Activated CD8-positive, alpha-beta memory T cell treated with anti-CD3 and anti-CD28 coated beads, Interleukin-2, amount 50 U/mL, for 48 hours (primary cell): ENCODE measurements at regions not wholly inside any gene's neighbourhood (a gene's known extent, or its start where the extent isn't known, plus 50 kb on each side); places are given as distances from the start of the nearest gene placed in this dataset.
"Not testable (repeated sequence)": the region's sequence is repeated elsewhere in the genome, so short reads cannot be mapped to it uniquely, and the experiment has no call there.

Source experiments
- DNase-seq: peaks from one replicate; pipeline ENCODE4 v3.0.0-alpha.2; 2020

GRCh38 chr7:42677751-42678699, 233.8 kb downstream of the C7orf25 start:
- DNase-seq = no peak

- DNase-seq = no peak
Measured at GRCh38 chr7:42674541-42674940, 237.3 kb downstream of the C7orf25 start.

- DNase-seq = no peak
Measured at GRCh38 chr7:42673951-42674350, 237.9 kb downstream of the C7orf25 start.

- DNase-seq = no peak
Measured at GRCh38 chr7:42672339-42672999, 239.4 kb downstream of the C7orf25 start.

GRCh38 chr7:42671627-42672026, 240.2 kb downstream of the C7orf25 start:
- DNase-seq = no peak

GRCh38 chr7:42666994-42667393, 244.9 kb downstream of the C7orf25 start:
- no peak for DNase-seq

GRCh38 chr7:42662862-42663261, 249.0 kb downstream of the C7orf25 start:
- DNase-seq = no peak

GRCh38 chr7:42661312-42661711, 250.6 kb downstream of the C7orf25 start:
- no peak for DNase-seq

GRCh38 chr7:42650701-42651100, 261.2 kb downstream of the C7orf25 start:
- no peak for DNase-seq

- DNase-seq = no peak
Measured at GRCh38 chr7:42650171-42650570, 261.7 kb downstream of the C7orf25 start.

GRCh38 chr7:42645906-42646305, 266.0 kb downstream of the C7orf25 start:
- no peak for DNase-seq

GRCh38 chr7:42642699-42643098, 269.2 kb downstream of the C7orf25 start:
- DNase-seq = no peak

GRCh38 chr7:42639930-42640329, 271.9 kb downstream of the C7orf25 start:
- no peak for DNase-seq

- DNase-seq = not testable (repeated sequence)
Measured at GRCh38 chr7:42636380-42636779, 275.5 kb downstream of the C7orf25 start.

GRCh38 chr7:42628054-42628453, 283.8 kb downstream of the C7orf25 start:
- no peak for DNase-seq

GRCh38 chr7:42627626-42628025, 284.2 kb downstream of the C7orf25 start:
- no peak for DNase-seq

- DNase-seq = no peak
Measured at GRCh38 chr7:42627101-42627500, 284.8 kb downstream of the C7orf25 start.

- no peak for DNase-seq
Measured at GRCh38 chr7:42625421-42625820, 286.4 kb downstream of the C7orf25 start.

- no peak for DNase-seq
Measured at GRCh38 chr7:42624471-42624870, 287.4 kb downstream of the C7orf25 start.

- DNase-seq = no peak
Measured at GRCh38 chr7:42621543-42622219, 290.2 kb downstream of the C7orf25 start.

GRCh38 chr7:42618651-42619360, 293.1 kb downstream of the C7orf25 start:
- DNase-seq = no peak

GRCh38 chr7:42617806-42618457, 293.9 kb downstream of the C7orf25 start:
- DNase-seq = no peak
